SJSA1 (cell line): ENCODE measurements at regions not wholly inside any gene's neighbourhood (a gene's known extent, or its start where the extent isn't known, plus 50 kb on each side); places are given as distances from the start of the nearest gene placed in this dataset.
"Not testable (repeated sequence)": the region's sequence is repeated elsewhere in the genome, so short reads cannot be mapped to it uniquely, and the experiment has no call there.

Experiments used
- DNase-seq, 2 experiments: peaks; one replicate each; pipeline ENCODE4 v3.0.0-alpha.2; 2015 to 2020; ENCODE audit warnings: low spot score in 2 of 2, low read depth in 1 of 2
- H3K27ac ChIP-seq: fragments of 250-450 bp; sonication (Bioruptor Pico); 2 replicates; pipeline ENCODE4 v1.5.1; 2020; ENCODE audit warnings: mild to moderate bottlenecking, moderate library complexity
- H3K27me3 ChIP-seq: fragments of 250-450 bp; sonication (Bioruptor Pico); replicated peaks from 2 replicates; pipeline ENCODE4 v1.5.1; 2020; ENCODE audit warnings: mild to moderate bottlenecking, moderate library complexity
- H3K36me3 ChIP-seq: fragments of 250-450 bp; sonication (Bioruptor Pico); 2 replicates; pipeline ENCODE4 v1.5.1; 2020; ENCODE audit warnings: mild to moderate bottlenecking
- H3K4me1 ChIP-seq: fragments of 250-450 bp; sonication (Bioruptor Pico); replicated peaks from 2 replicates; pipeline ENCODE4 v1.6.1; 2021; ENCODE audit warnings: mild to moderate bottlenecking
- H3K4me3 ChIP-seq: fragments of 250-450 bp; sonication (Bioruptor Pico); 2 replicates; pipeline ENCODE4 v1.5.1; 2020; ENCODE audit warnings: mild to moderate bottlenecking
- H3K9me3 ChIP-seq: fragments of 250-450 bp; sonication (Bioruptor Pico); replicated peaks from 2 replicates; pipeline ENCODE4 v1.5.1; 2020; ENCODE audit warnings: mild to moderate bottlenecking

DNA sequence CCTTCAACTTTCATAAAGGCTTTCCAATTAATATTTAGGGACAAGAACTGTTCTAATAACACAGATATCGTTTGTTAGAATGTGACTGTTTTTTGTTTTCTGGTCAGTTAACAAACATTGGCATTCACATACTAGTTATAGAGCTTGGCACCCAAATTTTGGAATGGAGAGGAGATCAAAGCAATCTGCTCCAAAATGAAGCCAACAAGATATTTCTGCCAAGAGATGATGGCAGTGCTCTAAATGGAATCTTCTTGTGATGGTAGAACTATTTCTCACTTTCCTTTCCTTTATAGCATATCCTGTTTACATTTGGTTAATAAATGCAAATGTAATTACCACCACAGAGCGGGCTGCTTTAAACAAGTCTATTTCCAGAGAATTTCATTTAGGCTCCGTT is 208.3 kb upstream of the RIMS1 start:
- no peaks in the 10 kb centered on the region for H3K9me3 ChIP-seq
- no peak overlapping the region for H3K27ac ChIP-seq
- no peaks in the 10 kb centered on the region for H3K36me3 ChIP-seq
- H3K27me3 ChIP-seq, result no peaks in the 10 kb centered on the region
- H3K4me3 ChIP-seq, result no peak overlapping the region
- no peaks in the 10 kb centered on the region for H3K4me1 ChIP-seq
- DNase-seq, result no peak

DNA sequence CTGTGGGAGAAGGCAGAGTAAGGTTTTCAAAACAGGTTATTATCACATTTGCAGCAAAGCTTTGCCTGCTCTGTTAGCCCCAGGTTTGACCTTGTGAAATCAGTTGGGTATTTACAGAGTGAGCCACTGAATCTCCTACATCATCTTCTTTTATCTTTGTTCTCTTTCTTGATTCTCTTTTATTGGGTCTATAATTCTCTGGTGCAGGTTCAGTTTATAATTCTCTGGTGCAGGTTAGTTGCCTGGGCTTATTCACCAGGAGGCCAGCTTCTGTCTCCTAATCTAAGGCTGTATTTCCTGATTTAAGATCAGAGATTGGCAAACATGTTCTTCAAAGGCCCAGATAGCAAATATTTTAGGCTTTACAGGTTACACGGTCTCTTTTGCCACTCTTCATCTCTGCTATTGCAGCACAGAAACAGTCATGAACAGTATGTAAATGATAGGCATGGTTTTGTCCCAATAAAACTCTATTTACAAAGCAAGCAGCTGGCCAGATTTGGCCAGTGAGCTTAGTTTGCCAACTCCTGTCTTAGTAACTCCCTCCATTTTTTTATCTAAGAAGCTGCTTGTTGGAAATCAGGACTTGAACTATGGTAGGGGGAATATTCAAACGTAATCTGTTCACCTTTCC is 205.0 kb upstream of the RIMS1 start:
- H3K4me3 ChIP-seq, result no peak overlapping the region
- H3K4me1 ChIP-seq, result no peaks in the 10 kb centered on the region
- no peaks in the 10 kb centered on the region for H3K9me3 ChIP-seq
- no peak for DNase-seq
- H3K27ac ChIP-seq, result no peak overlapping the region
- H3K36me3 ChIP-seq, result no peaks in the 10 kb centered on the region
- no peaks in the 10 kb centered on the region for H3K27me3 ChIP-seq

DNA sequence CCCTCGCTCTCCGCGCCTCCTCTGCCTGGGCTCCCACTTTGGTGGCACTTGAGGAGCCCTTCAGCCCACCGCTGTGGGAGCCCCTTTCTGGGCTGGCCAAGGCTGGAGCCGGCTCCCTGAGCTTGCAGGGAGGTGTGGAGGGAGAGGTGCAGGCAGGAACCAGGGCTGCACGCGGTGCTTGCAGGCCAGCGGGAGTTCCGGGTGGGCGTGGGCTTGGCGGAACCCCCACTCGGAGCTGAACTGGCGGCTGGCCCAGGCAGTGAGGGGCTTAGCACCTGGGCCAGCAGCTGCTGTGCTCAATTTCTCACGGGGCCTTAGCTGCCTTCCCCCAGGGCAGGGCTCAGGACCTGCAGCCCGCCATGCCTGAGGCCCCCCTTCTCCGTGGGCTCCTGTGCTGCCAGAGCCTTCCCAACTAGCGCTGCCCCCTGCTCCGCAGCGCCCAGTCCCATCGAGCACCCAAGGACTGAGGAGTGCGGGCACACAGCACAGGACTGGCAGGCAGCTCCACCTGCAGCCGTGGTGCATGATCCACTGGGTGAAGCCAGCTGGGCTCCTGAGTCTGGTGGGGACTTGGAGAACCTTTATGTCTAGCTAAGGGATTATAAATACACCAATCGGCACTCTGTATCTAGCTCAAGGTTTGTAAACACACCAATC is 200.2 kb upstream of the RIMS1 start:
- not testable (repeated sequence) for H3K27ac ChIP-seq, H3K27me3 ChIP-seq, DNase-seq, H3K4me1 ChIP-seq, H3K9me3 ChIP-seq, H3K36me3 ChIP-seq, H3K4me3 ChIP-seq

DNA sequence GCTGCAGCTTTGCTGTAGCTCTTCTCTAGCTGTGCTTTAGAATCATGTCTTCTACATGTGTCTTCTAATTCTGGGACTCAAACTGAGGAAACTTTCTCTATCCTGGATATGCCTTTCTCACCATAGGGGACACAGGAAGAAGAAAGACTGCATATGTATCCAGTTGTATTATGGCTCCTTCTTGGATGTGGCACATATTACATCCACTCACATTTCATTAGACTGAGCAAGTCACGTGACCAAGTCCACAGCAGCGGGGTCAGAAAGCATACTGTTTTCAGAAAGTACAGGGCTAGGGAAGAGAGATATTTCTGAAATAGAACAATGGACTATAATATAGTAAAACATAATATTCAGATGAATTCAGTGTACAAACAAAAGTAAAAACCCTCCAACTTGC is 187.6 kb upstream of the RIMS1 start:
- Histone ChIP-seq H3K4me3 (no peak overlapping the region), H3K4me1 (no peaks in the 10 kb centered on the region), H3K36me3 (no peaks in the 10 kb centered on the region), H3K9me3 (peaks cover 3% of the 10 kb centered on the region; the same call in 1 of the 2 replicates), H3K27ac (no peak overlapping the region), H3K27me3 (no peaks in the 10 kb centered on the region)
- DNase-seq, result no peak

DNA sequence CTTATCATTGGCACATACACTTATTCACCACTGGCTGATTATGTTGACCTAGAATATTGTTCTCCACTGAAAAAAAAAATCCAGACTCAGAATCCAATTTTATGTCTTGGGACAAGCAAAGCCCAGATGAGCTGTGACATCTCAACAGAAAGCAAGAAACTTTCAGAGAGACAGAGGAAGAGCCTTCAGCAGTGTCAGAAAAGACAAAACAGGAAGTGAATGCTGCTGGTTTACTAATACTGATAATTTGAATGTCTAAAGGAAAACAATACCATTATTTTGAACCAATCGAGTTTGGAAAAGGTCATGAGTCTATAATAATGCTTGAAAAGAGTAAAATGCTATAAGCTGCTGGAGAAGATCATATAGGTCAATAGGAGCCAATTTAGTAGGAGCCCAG is 179.8 kb upstream of the RIMS1 start:
- Histone ChIP-seq H3K27me3 (no peaks in the 10 kb centered on the region), H3K27ac (no peak overlapping the region), H3K9me3 (no peaks in the 10 kb centered on the region), H3K4me3 (no peak overlapping the region), H3K36me3 (no peaks in the 10 kb centered on the region), H3K4me1 (no peaks in the 10 kb centered on the region)
- DNase-seq, result no peak

DNA sequence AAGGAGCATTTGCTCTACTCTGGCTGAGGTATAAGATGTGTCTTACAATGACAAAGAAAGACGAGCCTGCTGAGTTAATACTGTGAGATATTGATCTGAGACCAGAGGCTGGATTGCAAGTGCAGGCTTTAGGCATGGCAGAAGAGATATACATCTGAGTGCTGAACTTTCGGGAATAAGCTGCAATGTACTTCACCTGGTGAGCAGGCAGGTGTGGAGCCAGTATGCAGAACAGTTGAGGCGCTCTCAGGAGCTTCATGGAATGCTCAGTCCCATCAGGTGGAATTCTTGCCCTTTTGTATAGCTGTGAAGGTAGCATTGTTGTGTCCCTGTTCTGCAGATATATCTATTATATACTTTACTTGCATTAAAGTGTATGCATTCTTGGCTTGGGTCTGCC is 179.3 kb upstream of the RIMS1 start:
- no peak for DNase-seq
- Histone ChIP-seq H3K27me3 (no peaks in the 10 kb centered on the region), H3K27ac (no peak overlapping the region), H3K4me3 (no peak overlapping the region), H3K4me1 (no peaks in the 10 kb centered on the region), H3K36me3 (no peaks in the 10 kb centered on the region), H3K9me3 (no peaks in the 10 kb centered on the region)

DNA sequence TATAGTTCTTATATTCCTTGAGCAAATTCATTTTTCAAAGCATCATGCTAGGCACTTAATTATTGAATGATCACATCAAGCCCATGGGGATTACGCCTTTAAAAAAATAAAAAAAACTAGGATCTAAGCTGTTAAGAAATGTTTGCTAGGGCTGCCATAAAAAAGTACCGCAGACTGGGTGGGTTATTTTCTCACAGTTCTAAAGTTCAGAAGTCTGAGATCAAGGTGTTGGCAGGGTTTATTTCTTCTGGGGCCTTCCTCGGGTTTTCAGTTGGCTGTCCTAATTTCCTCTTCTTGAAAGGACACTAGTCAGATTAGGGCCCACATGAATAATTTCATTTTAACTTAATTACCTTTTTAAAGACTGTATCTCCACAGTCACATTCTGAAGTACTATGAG is 165.6 kb upstream of the RIMS1 start:
- no peak overlapping the region for H3K4me3 ChIP-seq

DNA sequence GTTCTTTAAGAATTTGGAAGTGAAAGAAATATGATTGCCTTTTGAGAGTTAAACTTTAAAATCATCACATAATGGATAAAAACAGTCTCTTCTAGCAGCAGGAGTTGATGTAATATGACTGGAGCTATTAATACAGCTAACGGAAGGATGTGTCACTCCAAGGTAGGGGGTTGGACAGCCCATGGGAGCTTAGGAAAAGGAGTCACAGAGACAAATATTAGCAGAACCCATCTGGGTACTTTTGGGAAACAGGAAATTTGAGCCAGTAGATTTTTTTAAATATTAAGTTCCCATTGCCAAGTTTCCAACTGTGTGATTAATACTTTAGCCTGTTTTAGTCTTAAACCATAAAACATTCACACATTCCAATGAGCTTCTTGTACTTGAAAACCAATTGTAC is 164.7 kb upstream of the RIMS1 start:
- DNase-seq, result no peak
- Histone ChIP-seq H3K27me3 (no peaks in the 10 kb centered on the region), H3K4me3 (no peak overlapping the region), H3K27ac (no peak overlapping the region), H3K4me1 (no peaks in the 10 kb centered on the region), H3K9me3 (no peaks in the 10 kb centered on the region), H3K36me3 (no peaks in the 10 kb centered on the region)

More for the DNA sequence above, 165.6 kb upstream of the RIMS1 start:
- Histone ChIP-seq H3K9me3 (no peaks in the 10 kb centered on the region), H3K27me3 (no peaks in the 10 kb centered on the region), H3K4me1 (no peaks in the 10 kb centered on the region), H3K36me3 (no peaks in the 10 kb centered on the region), H3K27ac (no peak overlapping the region)
- DNase-seq, result no peak

DNA sequence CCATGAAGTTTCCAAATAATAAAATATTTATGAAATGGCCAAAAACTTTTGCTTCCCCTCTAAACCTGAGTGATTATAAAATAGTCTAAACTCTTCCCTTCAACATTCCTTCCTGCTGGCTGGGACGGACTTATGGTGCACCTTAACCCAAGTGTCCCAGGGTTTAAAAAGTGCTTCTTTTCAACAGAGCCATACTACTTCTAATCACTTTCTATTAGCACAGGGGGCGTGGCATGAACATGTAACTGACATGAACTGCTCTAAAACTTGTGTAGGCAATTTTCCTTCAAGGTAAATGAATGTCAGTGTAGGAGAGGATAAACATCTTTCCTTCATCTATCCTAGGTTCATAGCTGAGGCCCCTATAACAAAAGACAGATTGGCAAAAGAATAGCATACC is 163.6 kb upstream of the RIMS1 start:
- Histone ChIP-seq H3K27ac (no peak overlapping the region), H3K4me3 (no peak overlapping the region), H3K4me1 (no peaks in the 10 kb centered on the region), H3K36me3 (no peaks in the 10 kb centered on the region), H3K27me3 (no peaks in the 10 kb centered on the region; the same call in 1 of the 2 replicates), H3K9me3 (no peaks in the 10 kb centered on the region)
- DNase-seq, result no peak

DNA sequence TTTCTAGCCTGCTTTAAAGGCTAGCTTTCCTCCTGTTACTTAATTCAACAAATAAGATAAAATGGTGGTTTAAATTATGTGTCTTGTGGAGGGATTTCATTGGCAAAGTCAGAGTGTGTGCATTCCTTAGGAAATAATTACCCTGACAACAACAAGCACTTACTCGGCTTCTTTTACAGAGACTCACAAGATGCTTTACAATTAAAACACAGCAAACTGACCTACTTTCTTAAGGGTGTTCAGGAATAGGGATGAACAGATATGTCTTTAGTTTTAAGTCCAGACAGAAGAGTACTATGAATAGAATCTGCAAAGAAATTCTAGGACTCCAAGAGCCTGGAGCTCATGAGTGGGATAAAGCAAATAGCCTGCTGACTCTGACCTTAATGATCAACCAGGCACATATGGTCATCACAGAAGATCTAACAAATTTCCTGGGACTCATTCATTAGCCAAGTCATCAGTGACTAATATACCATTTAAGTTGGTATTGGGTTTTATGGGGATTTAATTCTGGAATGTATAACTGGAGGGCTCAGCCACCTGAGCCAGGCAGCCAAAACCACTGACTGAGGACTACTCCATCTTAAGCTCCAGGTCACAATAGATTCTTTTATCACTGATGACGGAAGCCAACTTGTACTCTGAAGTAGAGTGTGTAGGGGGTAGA is 161.8 kb upstream of the RIMS1 start:
- no peak overlapping the region for H3K27ac ChIP-seq
- no peaks in the 10 kb centered on the region; the same call in 1 of the 2 replicates for H3K27me3 ChIP-seq
- no peak for DNase-seq
- no peaks in the 10 kb centered on the region for H3K36me3 ChIP-seq
- H3K9me3 ChIP-seq, result no peaks in the 10 kb centered on the region
- no peaks in the 10 kb centered on the region for H3K4me1 ChIP-seq
- H3K4me3 ChIP-seq, result no peak overlapping the region

DNA sequence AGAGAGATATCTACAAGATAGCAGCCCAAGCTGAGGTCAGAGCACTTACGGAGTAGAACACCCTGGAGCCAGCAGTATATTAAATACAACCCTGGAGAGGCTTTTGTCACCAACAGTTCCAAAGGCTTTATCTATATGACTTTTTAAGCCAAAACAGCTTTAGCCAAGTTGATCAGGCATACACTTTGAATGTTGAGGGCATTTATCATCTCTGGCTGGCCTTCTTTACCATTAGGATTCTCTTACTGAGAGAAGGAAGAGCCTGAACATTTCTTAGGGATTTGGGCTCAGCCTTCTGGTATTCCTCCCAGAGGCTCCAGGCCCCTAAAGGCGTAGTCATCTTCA is 161.3 kb upstream of the RIMS1 start:
- Histone ChIP-seq H3K4me1 (no peaks in the 10 kb centered on the region), H3K9me3 (no peaks in the 10 kb centered on the region), H3K27me3 (no peaks in the 10 kb centered on the region; the same call in 1 of the 2 replicates), H3K36me3 (no peaks in the 10 kb centered on the region), H3K27ac (no peak overlapping the region), H3K4me3 (no peak overlapping the region)
- DNase-seq, result no peak

DNA sequence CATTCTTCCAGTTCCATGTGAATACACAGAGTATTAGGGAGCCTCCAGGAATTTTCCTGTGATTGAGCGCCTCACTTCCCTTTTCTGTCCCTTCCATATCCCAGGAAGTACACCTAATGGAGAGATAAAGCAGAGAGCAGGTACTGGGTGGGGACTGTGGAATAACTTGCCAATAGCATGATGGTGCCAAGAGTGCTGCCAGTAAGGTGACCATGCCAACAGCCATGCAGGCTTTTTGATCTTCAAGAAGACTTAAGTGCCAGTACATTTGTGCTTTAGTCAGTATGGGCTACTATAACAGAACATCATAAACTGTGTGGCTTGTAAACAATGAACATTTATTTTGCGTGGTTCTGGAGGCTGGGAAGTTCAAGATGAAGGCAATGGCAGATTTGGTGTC is 160.2 kb upstream of the RIMS1 start:
- no peaks in the 10 kb centered on the region; the same call in 1 of the 2 replicates for H3K27me3 ChIP-seq
- no peaks in the 10 kb centered on the region for H3K9me3 ChIP-seq
- no peak for DNase-seq
- no peak overlapping the region for H3K27ac ChIP-seq
- H3K36me3 ChIP-seq, result no peaks in the 10 kb centered on the region
- no peaks in the 10 kb centered on the region for H3K4me1 ChIP-seq
- H3K4me3 ChIP-seq, result no peak overlapping the region

DNA sequence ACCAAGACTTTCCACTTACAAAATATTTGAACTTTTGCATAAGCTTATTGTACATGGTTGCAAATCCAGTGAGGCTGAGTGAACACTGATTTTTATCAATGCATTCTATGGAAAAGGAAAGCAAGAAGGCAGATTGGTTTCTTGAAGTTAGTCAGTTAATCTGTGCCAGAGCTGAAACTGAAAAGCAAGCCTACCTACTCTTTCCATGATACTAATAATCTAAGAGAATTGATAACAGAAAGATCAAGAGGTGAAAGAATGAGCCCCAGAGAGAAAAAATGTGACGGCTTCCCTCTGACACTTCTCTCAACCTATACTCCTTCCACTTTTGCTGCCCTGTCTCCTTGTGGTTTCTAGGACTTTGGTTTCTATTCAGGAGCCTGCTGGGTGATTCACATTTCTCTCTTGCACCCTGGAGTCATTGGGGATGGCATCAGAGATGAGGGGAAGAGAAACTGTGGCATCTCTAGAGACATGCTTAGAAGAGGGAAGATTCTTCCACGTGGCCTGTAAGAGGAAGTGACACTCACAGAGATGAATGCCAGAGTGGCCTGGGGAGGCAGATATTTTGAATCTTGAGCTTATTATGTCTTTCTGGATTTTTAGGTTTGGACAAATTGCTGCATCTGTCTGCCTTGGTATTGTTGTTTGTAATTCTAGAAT is 158.6 kb upstream of the RIMS1 start:
- Histone ChIP-seq H3K4me3 (no peak overlapping the region), H3K36me3 (no peaks in the 10 kb centered on the region), H3K27ac (no peak overlapping the region), H3K9me3 (no peaks in the 10 kb centered on the region), H3K27me3 (no peaks in the 10 kb centered on the region; the same call in 1 of the 2 replicates), H3K4me1 (no peaks in the 10 kb centered on the region)
- DNase-seq, result no peak

DNA sequence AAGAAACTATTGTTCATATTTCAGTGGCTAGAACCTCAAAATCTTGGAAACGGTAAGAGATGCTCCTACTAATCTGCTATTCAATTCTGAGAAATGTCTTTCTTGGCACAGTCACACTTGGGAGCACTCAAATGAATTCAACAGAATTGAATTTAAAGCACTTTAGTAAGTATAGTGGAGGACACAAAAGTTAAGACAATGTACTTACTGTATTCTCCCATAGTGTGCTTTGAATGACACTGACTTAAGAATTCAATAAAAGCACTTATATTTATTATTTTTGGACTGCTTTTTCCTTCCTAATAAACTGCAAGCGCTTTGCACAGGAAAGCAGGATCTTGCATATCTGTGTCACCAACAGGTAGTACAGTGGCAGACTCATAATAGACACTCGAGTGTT is 156.1 kb upstream of the RIMS1 start:
- no peak for DNase-seq
- H3K27ac ChIP-seq, result no peak overlapping the region
- no peaks in the 10 kb centered on the region; the same call in 1 of the 2 replicates for H3K27me3 ChIP-seq
- H3K36me3 ChIP-seq, result no peaks in the 10 kb centered on the region
- H3K4me1 ChIP-seq, result no peaks in the 10 kb centered on the region
- no peak overlapping the region for H3K4me3 ChIP-seq
- no peaks in the 10 kb centered on the region for H3K9me3 ChIP-seq
